Karpas-422 (cell line): ENCODE measurements at regions not wholly inside any gene's neighbourhood (a gene's known extent, or its start where the extent isn't known, plus 50 kb on each side); places are given as distances from the start of the nearest gene placed in this dataset.
"Not testable (repeated sequence)": the region's sequence is repeated elsewhere in the genome, so short reads cannot be mapped to it uniquely, and the experiment has no call there.

ENCODE experiments used
- DNase-seq: peaks from one replicate; pipeline ENCODE4 v3.0.0-alpha.2; 2015
- H2AFZ ChIP-seq: fragments of 200-600 bp; sonication (generic); 2 replicates; pipeline ENCODE4 v1.6.1; 2014; ENCODE audit warnings: antibody characterized with exemption, low read length, mixed read lengths
- H3K27ac ChIP-seq: fragments of 200-600 bp; sonication (generic); 2 replicates; pipeline ENCODE4 v1.5.1; 2014; ENCODE audit warnings: mild to moderate bottlenecking, low read length, moderate library complexity
- H3K27me3 ChIP-seq: fragments of 200-600 bp; sonication (generic); 2 replicates; pipeline ENCODE4 v1.6.1; 2014; ENCODE audit warnings: low read length, mixed read lengths
- H3K36me3 ChIP-seq: fragments of 200-600 bp; sonication (generic); 2 replicates; pipeline ENCODE4 v1.6.1; 2014; ENCODE audit warnings: low read length, mixed read lengths; ENCODE audit not compliant: insufficient read depth
- H3K4me1 ChIP-seq: fragments of 200-600 bp; sonication (generic); 2 replicates; pipeline ENCODE4 v1.6.1; 2014; ENCODE audit warnings: mild to moderate bottlenecking, low read length, mixed read lengths
- H3K4me2 ChIP-seq: fragments of 200-600 bp; sonication (generic); 2 replicates; pipeline ENCODE4 v1.6.1; 2014; ENCODE audit warnings: low read length, low read depth, mild to moderate bottlenecking; ENCODE audit not compliant: poor library complexity, severe bottlenecking
- H3K4me3 ChIP-seq: fragments of 200-600 bp; sonication (generic); 2 replicates; pipeline ENCODE4 v1.5.1; 2014; ENCODE audit warnings: mild to moderate bottlenecking, antibody characterized with exemption, low read length, mixed read lengths
- H3K79me2 ChIP-seq: fragments of 200-600 bp; sonication (generic); 2 replicates; pipeline ENCODE4 v1.6.1; 2014; ENCODE audit warnings: mild to moderate bottlenecking, low read length, mixed read lengths
- H3K9ac ChIP-seq: fragments of 200-600 bp; sonication (generic); 2 replicates; pipeline ENCODE4 v1.6.0; 2014; ENCODE audit warnings: low read length
- H3K9me2 ChIP-seq: fragments of 200-600 bp; sonication (generic), shearing (Covaris generic); replicated peaks from 2 replicates; pipeline ENCODE4 v1.6.0; 2014; ENCODE audit warnings: mild to moderate bottlenecking, low read length, moderate library complexity; ENCODE audit not compliant: insufficient read depth
- H3K9me3 ChIP-seq: fragments of 300-700, 200-600 bp; sonication (generic); 2 replicates; pipeline ENCODE4 v1.6.1; 2014; ENCODE audit warnings: low read length, mixed read lengths
- H4K20me1 ChIP-seq: fragments of 200-600 bp; sonication (generic); 2 replicates; pipeline ENCODE4 v1.6.1; 2014; ENCODE audit warnings: mild to moderate bottlenecking, antibody characterized with exemption, low read length, low read depth; ENCODE audit not compliant: insufficient read depth

DNA sequence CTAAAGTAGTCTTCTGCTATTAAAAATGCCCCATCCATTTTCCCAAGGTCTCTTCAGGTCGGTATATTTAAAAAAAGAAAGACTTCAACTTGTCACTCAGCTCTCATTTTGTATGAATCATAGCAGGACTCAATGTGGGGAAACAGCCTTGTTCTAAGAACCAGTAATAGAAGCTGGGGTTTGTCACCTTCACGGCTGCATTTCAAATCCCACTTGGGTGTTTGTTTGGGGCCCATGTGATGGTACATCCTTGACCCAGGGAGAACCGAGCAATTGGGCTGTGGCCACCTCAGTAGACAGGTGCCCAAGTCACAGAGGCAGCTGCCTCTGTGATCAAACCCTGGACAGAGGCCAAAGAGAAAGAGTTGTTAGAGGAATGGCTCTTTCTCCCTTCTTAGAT lies 70.3 kb upstream of the ARL8B start:
- H3K27me3 ChIP-seq = no peaks in the 10 kb centered on the region
- H3K9me3 ChIP-seq = no peaks in the 10 kb centered on the region
- H4K20me1 ChIP-seq = no peaks in the 10 kb centered on the region
- DNase-seq = no peak
- no peaks in the 10 kb centered on the region for H3K9me2 ChIP-seq
- H2AFZ ChIP-seq = no peak overlapping the region
- H3K4me3 ChIP-seq = no peak overlapping the region
- no peak overlapping the region for H3K27ac ChIP-seq
- H3K9ac ChIP-seq = no peak overlapping the region
- H3K4me1 ChIP-seq = no peaks in the 10 kb centered on the region
- no peaks in the 10 kb centered on the region for H3K36me3 ChIP-seq
- H3K79me2 ChIP-seq = no peaks in the 10 kb centered on the region
- no peak overlapping the region for H3K4me2 ChIP-seq

DNA sequence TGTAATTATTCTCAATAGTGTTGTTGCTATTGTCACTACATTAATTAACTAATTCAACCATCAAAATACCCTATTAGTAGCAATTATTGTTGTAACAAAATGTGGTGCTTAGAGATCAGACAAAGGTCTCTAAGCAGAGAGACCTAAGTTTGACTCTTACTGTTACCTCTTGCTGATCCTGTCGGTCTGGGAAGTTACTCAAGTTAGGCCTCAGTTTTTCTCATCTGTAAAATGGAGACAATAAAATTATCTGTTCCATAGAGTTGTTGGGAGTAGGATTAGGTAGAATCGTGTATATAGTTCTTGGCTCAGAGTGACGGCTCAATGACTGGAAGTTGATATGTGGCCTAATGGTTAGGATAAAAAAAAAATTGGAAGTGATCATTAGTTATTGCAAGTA lies 69.8 kb upstream of the ARL8B start:
- Histone ChIP-seq H3K27me3 (no peaks in the 10 kb centered on the region), H4K20me1 (no peaks in the 10 kb centered on the region), H2AFZ (no peak overlapping the region), H3K9me3 (no peaks in the 10 kb centered on the region), H3K36me3 (no peaks in the 10 kb centered on the region), H3K79me2 (no peaks in the 10 kb centered on the region), H3K4me3 (no peak overlapping the region), H3K9me2 (no peaks in the 10 kb centered on the region), H3K4me2 (no peak overlapping the region), H3K27ac (no peak overlapping the region), H3K4me1 (no peaks in the 10 kb centered on the region), H3K9ac (no peak overlapping the region)
- no peak for DNase-seq

DNA sequence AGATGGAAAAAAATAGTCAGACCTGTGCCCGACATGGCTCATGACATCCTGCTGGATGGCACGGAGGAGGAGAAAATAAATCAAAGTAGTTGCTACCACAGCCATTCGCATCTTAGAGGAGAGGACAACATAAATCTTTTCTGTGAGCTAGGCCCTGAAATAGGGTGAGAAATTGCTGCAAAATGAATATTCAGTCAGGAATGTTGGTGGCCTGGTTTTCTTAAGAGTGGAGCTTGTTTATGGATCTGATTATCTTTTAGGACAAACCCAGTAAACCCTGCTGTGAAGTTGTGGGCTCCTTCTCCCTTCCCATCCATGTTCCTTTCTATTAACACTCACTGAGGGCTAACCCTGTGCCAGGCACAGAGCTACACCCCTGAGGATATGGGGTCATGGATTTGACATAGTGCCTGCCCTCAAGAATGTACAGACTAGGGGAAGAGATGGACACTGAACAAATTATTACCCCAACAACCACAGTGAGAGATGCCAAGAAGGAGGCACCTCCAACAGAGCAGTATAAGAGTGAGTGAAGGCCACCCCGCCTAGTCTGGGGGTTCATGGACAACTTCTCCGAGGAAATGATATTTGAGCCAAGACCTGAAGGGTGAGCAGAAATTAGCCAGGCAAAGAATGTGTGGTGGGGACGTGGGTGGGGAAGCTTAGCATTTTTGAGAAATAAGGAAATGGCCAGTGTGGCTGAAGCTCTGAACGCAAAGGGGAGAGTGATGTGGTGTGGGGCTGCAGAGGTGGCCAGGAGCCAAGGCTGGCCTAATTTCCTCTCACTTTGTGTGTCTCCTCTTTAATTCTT lies 68.9 kb upstream of the ARL8B start:
- Histone ChIP-seq H3K4me1 (no peaks in the 10 kb centered on the region), H3K36me3 (no peaks in the 10 kb centered on the region), H4K20me1 (no peaks in the 10 kb centered on the region), H3K9me3 (no peaks in the 10 kb centered on the region), H3K9me2 (no peaks in the 10 kb centered on the region), H2AFZ (no peak overlapping the region), H3K27me3 (no peaks in the 10 kb centered on the region), H3K79me2 (no peaks in the 10 kb centered on the region), H3K4me2 (no peak overlapping the region), H3K4me3 (no peak overlapping the region), H3K27ac (no peak overlapping the region), H3K9ac (no peak overlapping the region)
- no peak for DNase-seq

DNA sequence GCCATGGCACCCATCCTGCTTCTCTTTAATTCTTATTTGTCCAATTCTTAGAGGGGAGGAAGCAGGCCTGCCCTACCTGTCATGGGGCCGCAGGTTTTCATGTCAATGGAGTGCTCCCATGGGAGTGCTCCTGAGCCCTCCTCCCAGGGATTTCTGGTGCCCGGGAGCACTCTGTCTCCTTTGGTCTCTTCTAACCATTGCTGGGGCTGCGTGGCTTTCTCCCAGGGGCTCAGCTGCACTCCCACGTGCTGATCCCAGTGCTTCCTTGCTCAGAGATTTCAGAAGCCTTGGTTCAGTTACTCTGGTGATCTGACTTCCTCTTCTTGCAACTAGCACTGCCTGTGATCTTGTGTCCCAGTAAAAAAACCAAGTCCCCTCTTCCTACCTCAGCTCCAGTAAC lies 68.0 kb upstream of the ARL8B start:
- Histone ChIP-seq H4K20me1 (no peaks in the 10 kb centered on the region), H3K9me3 (no peaks in the 10 kb centered on the region), H3K9me2 (no peaks in the 10 kb centered on the region), H3K27ac (no peak overlapping the region), H3K4me2 (no peak overlapping the region), H3K9ac (no peak overlapping the region), H3K36me3 (no peaks in the 10 kb centered on the region), H2AFZ (no peak overlapping the region), H3K4me1 (no peaks in the 10 kb centered on the region), H3K4me3 (no peak overlapping the region), H3K27me3 (no peaks in the 10 kb centered on the region), H3K79me2 (no peaks in the 10 kb centered on the region)
- no peak for DNase-seq

DNA sequence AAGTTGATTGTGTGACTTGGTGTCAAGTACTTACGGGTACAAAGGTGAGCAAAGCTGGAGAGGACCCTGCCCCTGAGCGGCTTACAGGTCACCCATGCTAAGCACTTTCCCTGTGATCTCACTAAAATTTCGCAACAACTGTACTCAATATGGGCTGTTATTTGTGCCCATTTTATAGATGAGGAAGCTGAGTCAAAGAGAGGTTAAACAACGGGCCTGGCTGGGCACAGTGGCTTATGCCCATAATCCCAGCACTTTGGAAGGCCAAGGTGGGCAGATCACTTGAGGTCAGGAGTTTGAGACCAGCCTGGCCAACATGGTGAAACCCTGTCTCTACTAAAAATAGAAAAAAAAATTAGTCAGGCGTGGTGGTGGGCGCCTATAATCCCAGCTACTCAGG lies 67.5 kb upstream of the ARL8B start:
- not testable (repeated sequence) for H3K79me2 ChIP-seq, H3K9me2 ChIP-seq, H3K27me3 ChIP-seq, H3K4me2 ChIP-seq, H3K9me3 ChIP-seq, H4K20me1 ChIP-seq, H3K4me1 ChIP-seq, H3K27ac ChIP-seq, H3K36me3 ChIP-seq, H3K4me3 ChIP-seq, H3K9ac ChIP-seq, DNase-seq, H2AFZ ChIP-seq

DNA sequence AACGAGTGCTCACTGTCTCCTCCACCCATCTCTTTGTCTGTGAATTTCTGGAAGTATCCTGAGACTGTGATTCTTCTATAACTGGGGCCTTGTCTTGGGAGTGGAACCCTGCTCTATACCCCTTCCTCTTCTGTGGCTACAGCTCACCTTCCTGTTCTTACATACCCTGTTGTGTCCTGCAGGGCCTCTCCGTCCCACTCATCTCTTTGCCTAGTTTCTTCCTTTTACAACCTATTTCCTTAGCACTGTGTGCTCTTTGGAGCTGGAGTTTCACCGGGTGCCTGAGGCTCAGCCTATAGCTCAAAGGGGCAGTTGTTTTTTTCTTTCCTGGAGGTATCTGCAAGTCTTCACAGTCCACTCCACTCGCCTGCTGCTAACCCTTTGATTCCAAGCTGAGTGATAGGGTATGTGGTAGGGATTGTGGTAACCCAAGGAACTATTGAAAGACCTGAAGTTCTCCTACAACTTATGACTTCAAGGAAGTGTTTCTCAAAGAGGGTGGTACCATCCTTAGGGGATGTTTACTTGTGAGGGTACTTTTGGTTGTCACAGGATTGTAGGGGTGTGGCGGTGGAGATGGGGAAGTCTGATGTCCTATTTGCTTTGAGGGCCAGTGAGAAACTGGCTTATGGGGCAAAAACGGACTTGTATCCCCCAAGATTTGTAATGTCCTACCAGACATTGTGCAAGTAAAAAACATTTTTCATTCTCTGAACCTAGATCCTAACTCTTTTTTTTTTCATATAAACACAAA lies 66.6 kb upstream of the ARL8B start:
- no peak overlapping the region for H3K4me2 ChIP-seq
- H3K27me3 ChIP-seq = no peaks in the 10 kb centered on the region
- H3K9ac ChIP-seq = no peak overlapping the region
- no peaks in the 10 kb centered on the region for H4K20me1 ChIP-seq
- no peaks in the 10 kb centered on the region for H3K4me1 ChIP-seq
- no peak overlapping the region for H2AFZ ChIP-seq
- H3K4me3 ChIP-seq = no peak overlapping the region
- H3K27ac ChIP-seq = no peak overlapping the region
- H3K9me2 ChIP-seq = no peaks in the 10 kb centered on the region
- H3K36me3 ChIP-seq = no peaks in the 10 kb centered on the region
- H3K79me2 ChIP-seq = no peaks in the 10 kb centered on the region
- DNase-seq = no peak
- H3K9me3 ChIP-seq = no peaks in the 10 kb centered on the region

DNA sequence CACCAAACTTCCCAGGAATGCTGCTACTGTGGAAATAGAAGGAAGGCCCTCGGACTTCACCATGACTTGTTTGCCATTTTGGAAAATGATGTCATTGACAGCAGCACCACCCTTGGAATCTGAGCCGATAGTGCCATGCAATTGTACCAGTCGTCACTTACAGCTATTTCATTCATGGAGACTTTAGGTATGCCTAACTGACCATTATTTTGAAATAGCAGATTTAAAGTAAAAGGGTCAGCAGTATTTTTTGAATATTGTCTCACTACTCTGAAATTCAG lies 66.0 kb upstream of the ARL8B start:
- H3K4me2 ChIP-seq = no peak overlapping the region
- no peaks in the 10 kb centered on the region for H3K4me1 ChIP-seq
- no peak overlapping the region for H2AFZ ChIP-seq
- no peak overlapping the region for H3K4me3 ChIP-seq
- no peaks in the 10 kb centered on the region for H3K36me3 ChIP-seq
- no peaks in the 10 kb centered on the region for H3K79me2 ChIP-seq
- H3K27me3 ChIP-seq = no peaks in the 10 kb centered on the region
- H3K27ac ChIP-seq = no peak overlapping the region
- no peak overlapping the region for H3K9ac ChIP-seq
- no peaks in the 10 kb centered on the region for H4K20me1 ChIP-seq
- DNase-seq = no peak
- no peaks in the 10 kb centered on the region for H3K9me3 ChIP-seq
- H3K9me2 ChIP-seq = no peaks in the 10 kb centered on the region

DNA sequence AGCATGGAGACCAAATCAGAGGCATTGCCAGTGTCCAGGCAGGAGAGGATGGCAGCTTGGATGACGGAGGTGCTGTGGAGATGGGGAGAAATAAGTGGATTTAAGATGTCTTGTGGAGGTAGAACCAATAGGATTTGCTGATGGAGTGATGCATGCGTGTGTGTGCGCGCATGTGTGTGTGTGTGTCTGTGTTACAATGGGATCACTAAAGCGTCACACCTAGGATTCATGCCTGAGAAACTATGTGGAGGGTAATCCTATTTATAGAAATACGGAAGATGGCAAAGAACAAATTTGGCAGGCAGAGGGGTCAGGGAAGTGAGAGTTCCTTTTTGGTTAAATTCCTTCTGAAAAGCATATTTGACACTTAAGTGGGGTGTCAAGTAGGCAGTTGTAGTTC lies 64.8 kb upstream of the ARL8B start:
- Histone ChIP-seq H3K4me1 (no peaks in the 10 kb centered on the region), H2AFZ (no peak overlapping the region), H3K9ac (no peak overlapping the region), H3K36me3 (no peaks in the 10 kb centered on the region), H3K79me2 (no peaks in the 10 kb centered on the region), H3K4me2 (no peak overlapping the region), H3K9me3 (no peaks in the 10 kb centered on the region), H3K27me3 (no peaks in the 10 kb centered on the region), H3K4me3 (no peak overlapping the region), H4K20me1 (no peaks in the 10 kb centered on the region), H3K9me2 (no peaks in the 10 kb centered on the region), H3K27ac (no peak overlapping the region)
- no peak for DNase-seq
